ENCODE measurements at regions not wholly inside any gene's neighbourhood (a gene's known extent, or its start where the extent isn't known, plus 50 kb on each side); places are given as distances from the start of the nearest gene placed in this dataset.
A peak's percentile ranks its signal among the peaks of the same experiment; 100 is the strongest.

GRCh38 chr5:39525271-39525670 is 100.5 kb upstream of the DAB2 start:
- DNase-seq (ENCODE audit: low read depth) = no peak

GRCh38 chr5:39523821-39524220 is 99.0 kb upstream of the DAB2 start:
- no peak for TF ChIP-seq CTCF (IDR thresholded peaks at IDR 0.05; ENCODE audit: insufficient read depth, low read depth, low read length)
- no peak overlapping the region for H3K4me3 ChIP-seq (ENCODE audit: low read depth, low read length)
- DNase-seq (ENCODE audit: low read depth) = no peak

More at GRCh38 chr5:39525271-39525670, 100.5 kb upstream of the DAB2 start:
- no peak for TF ChIP-seq CTCF (IDR thresholded peaks at IDR 0.05; ENCODE audit: insufficient read depth, low read depth, low read length)
- no peak overlapping the region for H3K4me3 ChIP-seq (ENCODE audit: low read depth, low read length)

GRCh38 chr5:39521940-39522590 is 97.3 kb upstream of the DAB2 start:
- H3K4me3 ChIP-seq (ENCODE audit: low read depth, low read length) = no peak overlapping the region
- DNase-seq (ENCODE audit: low read depth) = no peak
- TF ChIP-seq CTCF (IDR thresholded peaks at IDR 0.05; ENCODE audit: insufficient read depth, low read depth, low read length) = no peak

GRCh38 chr5:39521098-39521860 is 96.5 kb upstream of the DAB2 start:
- no peak for DNase-seq (ENCODE audit: low read depth)
- H3K4me3 ChIP-seq (ENCODE audit: low read depth, low read length) = no peak overlapping the region
- TF ChIP-seq CTCF (IDR thresholded peaks at IDR 0.05; ENCODE audit: insufficient read depth, low read depth, low read length) = no peak

GRCh38 chr5:39520232-39520572 is 95.4 kb upstream of the DAB2 start:
- no peak for TF ChIP-seq CTCF (IDR thresholded peaks at IDR 0.05; ENCODE audit: insufficient read depth, low read depth, low read length)
- H3K4me3 ChIP-seq (ENCODE audit: low read depth, low read length) = no peak overlapping the region
- peak; percentile 94 for DNase-seq (ENCODE audit: low read depth)

GRCh38 chr5:39519566-39520231 is 94.9 kb upstream of the DAB2 start:
- TF ChIP-seq CTCF (IDR thresholded peaks at IDR 0.05; ENCODE audit: insufficient read depth, low read depth, low read length) = no peak
- no peak overlapping the region for H3K4me3 ChIP-seq (ENCODE audit: low read depth, low read length)
- DNase-seq (ENCODE audit: low read depth) = peak; percentile 91
